Esophagus muscularis mucosa (tissue), 3 donors: ENCODE measurements at regions not wholly inside any gene's neighbourhood (a gene's known extent, or its start where the extent isn't known, plus 50 kb on each side); places are given as distances from the start of the nearest gene placed in this dataset.

Experiments used
- POLR2A ChIP-seq: fragments of 450-650 bp; IDR thresholded peaks from one replicate; pipeline ENCODE4 v1.6.1; 2017; ENCODE audit warnings: antibody characterized with exemption, moderate library complexity, mild to moderate bottlenecking, low read depth
- TF ChIP-seq, protein P1 (sequence below), 3 experiments: fragments of 200-600 bp in 2 of 3; fragments of 450-650 bp in 1 of 3; sonication (generic) in 2 of 3; IDR thresholded peaks; one replicate each; pipeline ENCODE4 v1.5.1; 2017 to 2019; ENCODE audit warnings: antibody characterized with exemption in 3 of 3, mild to moderate bottlenecking in 2 of 3, moderate library complexity in 1 of 3

DNA sequence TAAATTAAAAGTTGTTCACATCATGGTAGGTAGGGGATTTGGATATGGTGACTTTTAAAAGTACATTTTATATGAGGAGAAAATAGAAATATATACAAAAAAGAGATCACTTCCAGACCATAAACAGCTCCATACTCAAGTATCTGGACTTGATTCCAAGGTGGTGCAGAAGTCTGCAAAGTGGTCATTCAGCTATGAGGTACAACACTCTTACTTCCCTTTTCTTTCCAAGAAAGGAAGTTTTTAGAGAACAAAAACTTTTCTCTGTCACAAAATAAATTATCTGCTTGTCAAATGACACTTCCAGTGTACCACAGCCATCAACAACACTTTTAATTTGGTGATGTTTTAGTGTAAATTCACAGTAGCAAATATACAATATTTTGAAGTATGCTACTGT, 1013.5 kb downstream of the GATA3 start:
- TF ChIP-seq, protein P1, sequence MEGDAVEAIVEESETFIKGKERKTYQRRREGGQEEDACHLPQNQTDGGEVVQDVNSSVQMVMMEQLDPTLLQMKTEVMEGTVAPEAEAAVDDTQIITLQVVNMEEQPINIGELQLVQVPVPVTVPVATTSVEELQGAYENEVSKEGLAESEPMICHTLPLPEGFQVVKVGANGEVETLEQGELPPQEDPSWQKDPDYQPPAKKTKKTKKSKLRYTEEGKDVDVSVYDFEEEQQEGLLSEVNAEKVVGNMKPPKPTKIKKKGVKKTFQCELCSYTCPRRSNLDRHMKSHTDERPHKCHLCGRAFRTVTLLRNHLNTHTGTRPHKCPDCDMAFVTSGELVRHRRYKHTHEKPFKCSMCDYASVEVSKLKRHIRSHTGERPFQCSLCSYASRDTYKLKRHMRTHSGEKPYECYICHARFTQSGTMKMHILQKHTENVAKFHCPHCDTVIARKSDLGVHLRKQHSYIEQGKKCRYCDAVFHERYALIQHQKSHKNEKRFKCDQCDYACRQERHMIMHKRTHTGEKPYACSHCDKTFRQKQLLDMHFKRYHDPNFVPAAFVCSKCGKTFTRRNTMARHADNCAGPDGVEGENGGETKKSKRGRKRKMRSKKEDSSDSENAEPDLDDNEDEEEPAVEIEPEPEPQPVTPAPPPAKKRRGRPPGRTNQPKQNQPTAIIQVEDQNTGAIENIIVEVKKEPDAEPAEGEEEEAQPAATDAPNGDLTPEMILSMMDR (IDR thresholded peaks at IDR 0.05) = no peak
- TF ChIP-seq POLR2A = no peak
